GM23338 (cell line): ENCODE measurements at regions not wholly inside any gene's neighbourhood (a gene's known extent, or its start where the extent isn't known, plus 50 kb on each side); places are given as distances from the start of the nearest gene placed in this dataset.

Experiments
- ATAC-seq: fragments of 200-7000 bp; cut with Tn5 transposase; 3 replicates; pipeline ENCODE4 v1.9.1; 2020
- DNase-seq: peaks from one replicate; pipeline ENCODE4 v3.0.0-alpha.2; 2015; ENCODE audit warnings: low spot score
- H2AFZ ChIP-seq: fragments of 200-600 bp; sonication (generic); 2 replicates; pipeline ENCODE4 v1.8.0; 2016; ENCODE audit warnings: antibody characterized with exemption, mild to moderate bottlenecking, moderate library complexity
- H3F3A ChIP-seq: fragments of 200-600 bp; sonication (generic); replicated peaks from 2 replicates; pipeline ENCODE4 v1.8.0; 2017; ENCODE audit warnings: antibody characterized with exemption, mixed run types, low read depth
- H3K27ac ChIP-seq: fragments of 200-600 bp; sonication (generic); 2 replicates; pipeline ENCODE4 v1.6.1; 2016; ENCODE audit warnings: low read depth
- H3K27me3 ChIP-seq: fragments of 200-600 bp; sonication (generic); 2 replicates; pipeline ENCODE4 v1.8.0; 2016; ENCODE audit warnings: mild to moderate bottlenecking, mixed run types, moderate library complexity; ENCODE audit not compliant: insufficient read depth
- H3K36me3 ChIP-seq: fragments of 200-600 bp; sonication (generic); 2 replicates; pipeline ENCODE4 v1.8.0; 2016; ENCODE audit warnings: mild to moderate bottlenecking; ENCODE audit not compliant: insufficient read depth
- H3K4me1 ChIP-seq: fragments of 200-600 bp; sonication (generic); 2 replicates; pipeline ENCODE4 v1.8.0; 2016; ENCODE audit warnings: mild to moderate bottlenecking, moderate library complexity; ENCODE audit not compliant: insufficient read depth
- H3K4me2 ChIP-seq: fragments of 200-600 bp; sonication (generic); 2 replicates; pipeline ENCODE4 v1.7.1; 2017; ENCODE audit warnings: mixed run types
- H3K4me3 ChIP-seq: fragments of 200-600 bp; sonication (generic); 2 replicates; pipeline ENCODE4 v1.6.1; 2016; ENCODE audit warnings: mixed run types
- H3K79me2 ChIP-seq: fragments of 200-600 bp; sonication (generic); replicated peaks from 2 replicates; pipeline ENCODE4 v1.8.0; 2017; ENCODE audit warnings: mild to moderate bottlenecking; ENCODE audit not compliant: insufficient read depth
- H3K9me2 ChIP-seq: fragments of 200-600 bp; sonication (generic); 2 replicates; pipeline ENCODE4 v1.8.0; 2017; ENCODE audit not compliant: insufficient read depth
- H4K20me1 ChIP-seq: fragments of 200-600 bp; sonication (generic); replicated peaks from 2 replicates; pipeline ENCODE4 v1.8.0; 2017; ENCODE audit warnings: mild to moderate bottlenecking; ENCODE audit not compliant: insufficient read depth
- H3K27ac Mint-ChIP-seq: 2 replicates; pipeline ENCODE4 v1.8.0; 2020; ENCODE audit warnings: inconsistent platforms, mild to moderate bottlenecking, moderate library complexity, mixed read lengths
- H3K27me3 Mint-ChIP-seq: 3 replicates; pipeline ENCODE4 v1.8.0; 2022; ENCODE audit warnings: low read depth, mild to moderate bottlenecking, moderate library complexity, mixed read lengths, inconsistent platforms; ENCODE audit not compliant: insufficient read depth, poor library complexity
- H3K36me3 Mint-ChIP-seq: 3 replicates; pipeline ENCODE4 v1.8.0; 2021; ENCODE audit warnings: low read depth, mild to moderate bottlenecking, inconsistent platforms, moderate library complexity, mixed read lengths
- H3K4me1 Mint-ChIP-seq: 3 replicates; pipeline ENCODE4 v1.8.0; 2020; ENCODE audit warnings: mild to moderate bottlenecking, inconsistent platforms, mixed read lengths
- H3K4me3 Mint-ChIP-seq: 3 replicates; pipeline ENCODE4 v1.8.0; 2021; ENCODE audit warnings: moderate library complexity, mild to moderate bottlenecking, inconsistent platforms, mixed read lengths
- H3K9me3 Mint-ChIP-seq: 3 replicates; pipeline ENCODE4 v1.8.0; 2020; ENCODE audit warnings: moderate library complexity, mild to moderate bottlenecking, inconsistent platforms, mixed read lengths
- CREB1 ChIP-seq: fragments of 250-450 bp; sonication (Bioruptor Pico); IDR thresholded peaks from 2 replicates; pipeline ENCODE4 v1.5.0; 2020; ENCODE audit warnings: low read depth, mild to moderate bottlenecking, moderate library complexity
- EZH2phosphoT487 ChIP-seq: fragments of 200-600 bp; sonication (generic); IDR thresholded peaks from one replicate; pipeline ENCODE4 v1.8.1; 2018; ENCODE audit warnings: antibody characterized with exemption; ENCODE audit not compliant: unreplicated experiment
- JUNB ChIP-seq: IDR thresholded peaks from one replicate; pipeline ENCODE4 v1.6.1; 2016; ENCODE audit warnings: antibody characterized with exemption; ENCODE audit not compliant: unreplicated experiment
- NANOG ChIP-seq: IDR thresholded peaks from 2 replicates; pipeline ENCODE4 v1.6.1; 2016; ENCODE audit warnings: antibody characterized with exemption, borderline replicate concordance
- POLR2AphosphoS5 ChIP-seq: IDR thresholded peaks from 2 replicates; pipeline ENCODE4 v1.6.1; 2016; ENCODE audit warnings: antibody characterized with exemption, low read depth
- ZNF114 ChIP-seq: fragments of 250-450 bp; sonication (Bioruptor Pico); IDR thresholded peaks from 2 replicates; pipeline ENCODE4 v1.5.0; 2020; ENCODE audit warnings: mild to moderate bottlenecking, moderate library complexity
- ZNF331 ChIP-seq: fragments of 250-450 bp; sonication (Bioruptor Pico); IDR thresholded peaks from 2 replicates; pipeline ENCODE4 v1.5.0; 2020; ENCODE audit warnings: low read depth, mild to moderate bottlenecking, moderate library complexity
- TF ChIP-seq, protein P1 (sequence below): fragments of 250-450 bp; sonication (Bioruptor Pico); IDR thresholded peaks from 2 replicates; pipeline ENCODE4 v1.5.0; 2020; ENCODE audit warnings: mild to moderate bottlenecking, moderate library complexity
- TF ChIP-seq, protein P2 (sequence below): IDR thresholded peaks from 2 replicates; pipeline ENCODE4 v1.6.1; 2016; ENCODE audit warnings: antibody characterized with exemption

DNA sequence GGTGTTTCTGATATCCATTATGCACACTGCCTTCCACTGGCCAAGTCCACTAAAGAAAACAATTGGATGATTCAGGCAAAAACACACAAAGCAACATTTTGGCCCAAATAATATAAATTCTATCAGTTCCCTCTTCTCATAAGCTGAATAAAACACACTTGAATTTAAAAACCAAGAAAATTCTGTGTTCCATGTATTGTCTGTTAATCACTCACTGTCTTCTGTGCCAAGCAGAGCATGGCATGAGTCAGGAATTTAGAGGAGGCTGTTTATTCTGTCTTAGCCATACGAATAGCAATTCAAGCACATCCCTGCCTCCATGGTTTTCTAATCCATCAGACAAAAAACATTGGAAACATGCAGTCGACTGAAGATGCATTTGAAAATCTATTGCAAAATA is 215.6 kb upstream of the UMPS start (continued):
- TF ChIP-seq, protein P1, sequence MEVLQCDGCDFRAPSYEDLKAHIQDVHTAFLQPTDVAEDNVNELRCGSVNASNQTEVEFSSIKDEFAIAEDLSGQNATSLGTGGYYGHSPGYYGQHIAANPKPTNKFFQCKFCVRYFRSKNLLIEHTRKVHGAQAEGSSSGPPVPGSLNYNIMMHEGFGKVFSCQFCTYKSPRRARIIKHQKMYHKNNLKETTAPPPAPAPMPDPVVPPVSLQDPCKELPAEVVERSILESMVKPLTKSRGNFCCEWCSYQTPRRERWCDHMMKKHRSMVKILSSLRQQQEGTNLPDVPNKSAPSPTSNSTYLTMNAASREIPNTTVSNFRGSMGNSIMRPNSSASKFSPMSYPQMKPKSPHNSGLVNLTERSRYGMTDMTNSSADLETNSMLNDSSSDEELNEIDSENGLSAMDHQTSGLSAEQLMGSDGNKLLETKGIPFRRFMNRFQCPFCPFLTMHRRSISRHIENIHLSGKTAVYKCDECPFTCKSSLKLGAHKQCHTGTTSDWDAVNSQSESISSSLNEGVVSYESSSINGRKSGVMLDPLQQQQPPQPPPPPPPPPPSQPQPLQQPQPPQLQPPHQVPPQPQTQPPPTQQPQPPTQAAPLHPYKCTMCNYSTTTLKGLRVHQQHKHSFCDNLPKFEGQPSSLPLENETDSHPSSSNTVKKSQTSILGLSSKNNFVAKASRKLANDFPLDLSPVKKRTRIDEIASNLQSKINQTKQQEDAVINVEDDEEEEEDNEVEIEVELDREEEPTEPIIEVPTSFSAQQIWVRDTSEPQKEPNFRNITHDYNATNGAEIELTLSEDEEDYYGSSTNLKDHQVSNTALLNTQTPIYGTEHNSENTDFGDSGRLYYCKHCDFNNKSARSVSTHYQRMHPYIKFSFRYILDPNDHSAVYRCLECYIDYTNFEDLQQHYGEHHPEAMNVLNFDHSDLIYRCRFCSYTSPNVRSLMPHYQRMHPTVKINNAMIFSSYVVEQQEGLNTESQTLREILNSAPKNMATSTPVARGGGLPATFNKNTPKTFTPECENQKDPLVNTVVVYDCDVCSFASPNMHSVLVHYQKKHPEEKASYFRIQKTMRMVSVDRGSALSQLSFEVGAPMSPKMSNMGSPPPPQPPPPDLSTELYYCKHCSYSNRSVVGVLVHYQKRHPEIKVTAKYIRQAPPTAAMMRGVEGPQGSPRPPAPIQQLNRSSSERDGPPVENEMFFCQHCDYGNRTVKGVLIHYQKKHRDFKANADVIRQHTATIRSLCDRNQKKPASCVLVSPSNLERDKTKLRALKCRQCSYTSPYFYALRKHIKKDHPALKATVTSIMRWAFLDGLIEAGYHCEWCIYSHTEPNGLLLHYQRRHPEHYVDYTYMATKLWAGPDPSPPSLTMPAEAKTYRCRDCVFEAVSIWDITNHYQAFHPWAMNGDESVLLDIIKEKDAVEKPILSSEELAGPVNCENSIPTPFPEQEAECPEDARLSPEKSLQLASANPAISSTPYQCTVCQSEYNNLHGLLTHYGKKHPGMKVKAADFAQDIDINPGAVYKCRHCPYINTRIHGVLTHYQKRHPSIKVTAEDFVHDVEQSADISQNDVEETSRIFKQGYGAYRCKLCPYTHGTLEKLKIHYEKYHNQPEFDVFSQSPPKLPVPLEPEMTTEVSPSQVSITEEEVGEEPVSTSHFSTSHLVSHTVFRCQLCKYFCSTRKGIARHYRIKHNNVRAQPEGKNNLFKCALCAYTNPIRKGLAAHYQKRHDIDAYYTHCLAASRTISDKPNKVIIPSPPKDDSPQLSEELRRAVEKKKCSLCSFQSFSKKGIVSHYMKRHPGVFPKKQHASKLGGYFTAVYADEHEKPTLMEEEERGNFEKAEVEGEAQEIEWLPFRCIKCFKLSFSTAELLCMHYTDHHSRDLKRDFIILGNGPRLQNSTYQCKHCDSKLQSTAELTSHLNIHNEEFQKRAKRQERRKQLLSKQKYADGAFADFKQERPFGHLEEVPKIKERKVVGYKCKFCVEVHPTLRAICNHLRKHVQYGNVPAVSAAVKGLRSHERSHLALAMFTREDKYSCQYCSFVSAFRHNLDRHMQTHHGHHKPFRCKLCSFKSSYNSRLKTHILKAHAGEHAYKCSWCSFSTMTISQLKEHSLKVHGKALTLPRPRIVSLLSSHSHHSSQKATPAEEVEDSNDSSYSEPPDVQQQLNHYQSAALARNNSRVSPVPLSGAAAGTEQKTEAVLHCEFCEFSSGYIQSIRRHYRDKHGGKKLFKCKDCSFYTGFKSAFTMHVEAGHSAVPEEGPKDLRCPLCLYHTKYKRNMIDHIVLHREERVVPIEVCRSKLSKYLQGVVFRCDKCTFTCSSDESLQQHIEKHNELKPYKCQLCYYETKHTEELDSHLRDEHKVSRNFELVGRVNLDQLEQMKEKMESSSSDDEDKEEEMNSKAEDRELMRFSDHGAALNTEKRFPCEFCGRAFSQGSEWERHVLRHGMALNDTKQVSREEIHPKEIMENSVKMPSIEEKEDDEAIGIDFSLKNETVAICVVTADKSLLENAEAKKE (CRISPR knock-in tag) = no peak
- TF ChIP-seq ZNF331 (no peak), JUNB (no peak), NANOG (no peak), CREB1 (CRISPR knock-in tag) (no peak), POLR2AphosphoS5 (no peak), ZNF114 (no peak), EZH2phosphoT487 (no peak)
- TF ChIP-seq, protein P2, sequence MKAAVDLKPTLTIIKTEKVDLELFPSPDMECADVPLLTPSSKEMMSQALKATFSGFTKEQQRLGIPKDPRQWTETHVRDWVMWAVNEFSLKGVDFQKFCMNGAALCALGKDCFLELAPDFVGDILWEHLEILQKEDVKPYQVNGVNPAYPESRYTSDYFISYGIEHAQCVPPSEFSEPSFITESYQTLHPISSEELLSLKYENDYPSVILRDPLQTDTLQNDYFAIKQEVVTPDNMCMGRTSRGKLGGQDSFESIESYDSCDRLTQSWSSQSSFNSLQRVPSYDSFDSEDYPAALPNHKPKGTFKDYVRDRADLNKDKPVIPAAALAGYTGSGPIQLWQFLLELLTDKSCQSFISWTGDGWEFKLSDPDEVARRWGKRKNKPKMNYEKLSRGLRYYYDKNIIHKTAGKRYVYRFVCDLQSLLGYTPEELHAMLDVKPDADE = no peak

DNA sequence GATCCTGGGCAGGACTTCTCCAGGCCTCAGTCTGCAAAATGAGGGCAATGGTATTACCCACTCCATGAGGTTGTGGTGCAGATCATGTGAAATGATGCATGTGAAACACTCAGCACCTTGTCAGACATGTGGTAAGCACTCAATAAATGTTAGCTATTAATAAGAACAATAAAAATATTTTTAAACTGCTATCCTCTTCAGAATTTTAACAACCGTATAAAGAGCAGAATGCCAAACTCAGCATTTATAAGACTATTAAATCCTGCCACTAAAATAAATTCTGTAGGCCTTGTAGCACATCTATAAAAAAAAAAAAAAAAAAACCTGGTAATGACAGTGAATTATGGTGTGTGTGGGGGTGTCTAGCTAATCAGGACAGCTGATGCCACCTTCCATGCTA is 213.9 kb upstream of the UMPS start:
- H3K36me3 Mint-ChIP-seq = no peaks in the 10 kb centered on the region
- peaks cover 7% of the 10 kb centered on the region for H3K27me3 Mint-ChIP-seq
- Histone ChIP-seq H3K36me3 (no peaks in the 10 kb centered on the region), H3K79me2 (no peaks in the 10 kb centered on the region), H4K20me1 (no peaks in the 10 kb centered on the region), H2AFZ (no peak overlapping the region), H3K27me3 (no peaks in the 10 kb centered on the region), H3K4me2 (no peak overlapping the region), H3K9me2 (peaks cover 11% of the 10 kb centered on the region), H3K27ac (no peak overlapping the region), H3K4me3 (no peak overlapping the region), H3F3A (no peaks in the 10 kb centered on the region), H3K4me1 (peaks cover 29% of the 10 kb centered on the region)
- no peak overlapping the region for H3K27ac Mint-ChIP-seq
- TF ChIP-seq EZH2phosphoT487 = no peak
- TF ChIP-seq CREB1 (CRISPR knock-in tag) = no peak
- TF ChIP-seq, protein P1 (CRISPR knock-in tag) = no peak
- TF ChIP-seq NANOG = no peak
- peaks cover 35% of the 10 kb centered on the region for H3K4me1 Mint-ChIP-seq
- DNase-seq = no peak
- no peak overlapping the region for H3K4me3 Mint-ChIP-seq
- no peaks in the 10 kb centered on the region for H3K9me3 Mint-ChIP-seq
- no peak for ATAC-seq
